RWPE2 (cell line): ENCODE measurements at regions not wholly inside any gene's neighbourhood (a gene's known extent, or its start where the extent isn't known, plus 50 kb on each side); places are given as distances from the start of the nearest gene placed in this dataset.

Source experiments
- ATAC-seq: fragments of 200-7000 bp; cut with Tn5 transposase; 3 replicates; pipeline ENCODE4 v1.9.1; 2021; ENCODE audit warnings: low read depth
- DNase-seq: peaks from one replicate; pipeline ENCODE4 v3.0.0-alpha.2; 2020; ENCODE audit warnings: low spot score
- H3K27ac ChIP-seq: fragments of 450-650 bp; 2 replicates; pipeline ENCODE4 v1.5.1; 2017; ENCODE audit warnings: mild to moderate bottlenecking; ENCODE audit not compliant: poor library complexity, severe bottlenecking
- H3K27me3 ChIP-seq: fragments of 250-450 bp; sonication (Bioruptor Pico); 2 replicates; pipeline ENCODE4 v1.5.1; 2021; ENCODE audit warnings: mild to moderate bottlenecking, moderate library complexity; ENCODE audit not compliant: insufficient read depth, poor library complexity, severe bottlenecking
- H3K36me3 ChIP-seq: fragments of 250-450 bp; sonication (Bioruptor Pico); 2 replicates; pipeline ENCODE4 v1.5.1; 2020; ENCODE audit warnings: low read depth, mild to moderate bottlenecking, moderate library complexity
- H3K4me1 ChIP-seq: fragments of 250-450 bp; sonication (Bioruptor Pico); 2 replicates; pipeline ENCODE4 v1.5.1; 2021; ENCODE audit warnings: mild to moderate bottlenecking, moderate library complexity; ENCODE audit not compliant: insufficient read depth, poor library complexity, severe bottlenecking
- H3K4me3 ChIP-seq: fragments of 250-450 bp; sonication (Bioruptor Pico); 2 replicates; pipeline ENCODE4 v1.5.1; 2021; ENCODE audit warnings: mild to moderate bottlenecking, moderate library complexity; ENCODE audit not compliant: severe bottlenecking
- H3K9me3 ChIP-seq: fragments of 250-450 bp; sonication (Bioruptor Pico); 2 replicates; pipeline ENCODE4 v1.5.1; 2021; ENCODE audit warnings: mild to moderate bottlenecking, moderate library complexity; ENCODE audit not compliant: severe bottlenecking
- TF ChIP-seq, protein P1 (sequence below): fragments of 450-650 bp; IDR thresholded peaks from one replicate; pipeline ENCODE4 v1.5.1; 2017; ENCODE audit warnings: mild to moderate bottlenecking, moderate library complexity; ENCODE audit not compliant: poor library complexity, severe bottlenecking

DNA sequence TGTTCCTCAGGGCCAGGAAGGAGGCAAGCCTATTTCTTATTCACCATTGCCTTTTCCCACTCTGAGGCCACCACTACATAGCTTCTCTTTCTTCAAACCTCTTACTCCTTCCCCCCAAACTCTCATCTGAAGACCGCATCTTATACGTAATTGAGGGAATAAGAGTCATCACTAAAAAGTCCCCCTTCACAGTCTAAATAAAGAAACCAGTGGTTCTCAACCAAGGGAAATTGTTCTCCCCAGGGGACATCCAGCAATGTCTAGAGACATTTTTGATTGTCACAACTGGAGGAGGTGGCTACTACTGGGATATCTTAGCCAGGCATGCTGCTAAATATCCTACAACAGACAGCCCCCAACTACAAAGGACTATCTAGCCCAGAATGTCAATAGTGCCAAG is 327.6 kb upstream of the CNR1 start:
- Histone ChIP-seq H3K27ac (no peak overlapping the region), H3K27me3 (no peaks in the 10 kb centered on the region), H3K4me3 (no peak overlapping the region), H3K4me1 (no peaks in the 10 kb centered on the region), H3K9me3 (no peaks in the 10 kb centered on the region), H3K36me3 (no peaks in the 10 kb centered on the region)
- TF ChIP-seq, protein P1, sequence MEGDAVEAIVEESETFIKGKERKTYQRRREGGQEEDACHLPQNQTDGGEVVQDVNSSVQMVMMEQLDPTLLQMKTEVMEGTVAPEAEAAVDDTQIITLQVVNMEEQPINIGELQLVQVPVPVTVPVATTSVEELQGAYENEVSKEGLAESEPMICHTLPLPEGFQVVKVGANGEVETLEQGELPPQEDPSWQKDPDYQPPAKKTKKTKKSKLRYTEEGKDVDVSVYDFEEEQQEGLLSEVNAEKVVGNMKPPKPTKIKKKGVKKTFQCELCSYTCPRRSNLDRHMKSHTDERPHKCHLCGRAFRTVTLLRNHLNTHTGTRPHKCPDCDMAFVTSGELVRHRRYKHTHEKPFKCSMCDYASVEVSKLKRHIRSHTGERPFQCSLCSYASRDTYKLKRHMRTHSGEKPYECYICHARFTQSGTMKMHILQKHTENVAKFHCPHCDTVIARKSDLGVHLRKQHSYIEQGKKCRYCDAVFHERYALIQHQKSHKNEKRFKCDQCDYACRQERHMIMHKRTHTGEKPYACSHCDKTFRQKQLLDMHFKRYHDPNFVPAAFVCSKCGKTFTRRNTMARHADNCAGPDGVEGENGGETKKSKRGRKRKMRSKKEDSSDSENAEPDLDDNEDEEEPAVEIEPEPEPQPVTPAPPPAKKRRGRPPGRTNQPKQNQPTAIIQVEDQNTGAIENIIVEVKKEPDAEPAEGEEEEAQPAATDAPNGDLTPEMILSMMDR = no peak
- ATAC-seq (no peak), DNase-seq (no peak)

DNA sequence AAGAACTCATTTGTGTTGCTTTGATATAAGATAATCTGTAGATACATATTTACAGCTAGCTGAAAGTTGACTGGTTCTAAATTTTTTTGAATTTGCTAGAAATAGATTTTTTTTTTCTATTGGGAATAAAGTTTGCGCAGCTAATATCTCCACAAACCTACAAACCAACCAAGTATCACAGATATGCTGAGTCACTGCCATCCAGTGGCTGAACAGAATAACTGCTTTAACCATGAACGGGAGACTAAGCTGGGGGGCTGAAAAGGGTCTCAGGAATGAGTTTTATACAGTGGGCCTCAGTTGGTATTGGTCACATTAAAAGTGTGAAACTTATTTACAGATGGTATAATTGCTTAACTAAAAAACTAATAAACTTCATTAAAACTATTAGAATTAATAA is 326.7 kb upstream of the CNR1 start:
- no peaks in the 10 kb centered on the region for H3K27me3 ChIP-seq
- TF ChIP-seq, protein P1 = peak; percentile 69
- no peak overlapping the region for H3K27ac ChIP-seq
- ATAC-seq = no peak
- no peak overlapping the region for H3K4me3 ChIP-seq
- no peaks in the 10 kb centered on the region for H3K9me3 ChIP-seq
- no peaks in the 10 kb centered on the region for H3K36me3 ChIP-seq
- no peaks in the 10 kb centered on the region for H3K4me1 ChIP-seq
- no peak for DNase-seq

DNA sequence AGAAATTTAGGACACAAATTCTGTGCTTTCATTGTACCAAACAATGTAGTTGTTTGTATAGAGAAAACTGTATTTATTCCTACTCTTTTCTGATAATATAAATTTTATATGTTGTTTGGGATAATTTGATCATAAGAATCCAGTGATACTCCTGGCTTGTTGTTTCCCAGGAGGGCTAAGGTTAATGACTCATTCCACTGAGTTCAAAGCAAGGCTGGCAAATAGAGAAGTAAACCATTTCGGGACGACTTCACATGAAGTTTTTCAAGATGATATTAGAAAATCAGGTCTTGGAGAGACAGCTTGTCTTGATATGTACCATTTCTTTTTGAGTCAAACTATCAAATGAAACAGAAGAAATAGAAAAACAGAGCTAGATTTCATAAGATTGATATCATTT is 326.1 kb upstream of the CNR1 start:
- DNase-seq (no peak), ATAC-seq (no peak)

DNA sequence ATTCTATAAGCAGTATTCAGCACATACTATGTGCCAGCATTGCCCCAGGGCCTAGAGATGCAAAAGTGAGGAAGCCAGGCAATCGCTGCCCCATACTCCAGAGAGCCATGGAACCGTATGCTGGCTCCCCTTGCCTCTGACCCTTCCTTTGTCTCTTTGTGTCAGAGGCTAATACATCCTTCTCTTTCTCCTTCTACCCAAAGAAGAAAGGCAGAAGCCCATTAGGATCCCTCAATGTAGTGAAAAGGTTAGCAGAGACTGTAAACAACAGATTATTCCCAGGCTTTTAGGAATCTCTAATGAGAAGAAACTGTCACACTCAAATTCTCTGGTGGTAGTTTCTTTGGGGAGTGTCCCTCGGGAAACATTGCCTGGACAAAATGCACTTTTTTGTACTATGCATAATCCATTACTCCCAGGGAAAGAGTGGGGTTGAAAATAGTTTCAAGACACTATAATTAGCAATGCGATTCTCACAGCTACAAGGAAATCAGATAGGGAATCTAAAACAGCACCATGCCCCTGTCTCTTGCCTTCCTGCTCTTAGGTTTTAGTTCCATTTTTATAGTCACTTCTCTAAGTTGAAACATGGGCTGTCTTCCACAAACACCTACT is 325.2 kb upstream of the CNR1 start:
- H3K9me3 ChIP-seq = no peaks in the 10 kb centered on the region
- TF ChIP-seq, protein P1 = no peak
- no peak overlapping the region for H3K27ac ChIP-seq
- DNase-seq = no peak
- no peaks in the 10 kb centered on the region for H3K27me3 ChIP-seq
- H3K4me3 ChIP-seq = no peak overlapping the region
- H3K4me1 ChIP-seq = no peaks in the 10 kb centered on the region
- H3K36me3 ChIP-seq = no peaks in the 10 kb centered on the region
- no peak for ATAC-seq

More for the DNA sequence above, 326.1 kb upstream of the CNR1 start:
- H3K9me3 ChIP-seq = no peaks in the 10 kb centered on the region
- TF ChIP-seq, protein P1 = no peak
- H3K27ac ChIP-seq = no peak overlapping the region
- H3K27me3 ChIP-seq = no peaks in the 10 kb centered on the region
- no peaks in the 10 kb centered on the region for H3K36me3 ChIP-seq
- no peaks in the 10 kb centered on the region for H3K4me1 ChIP-seq
- H3K4me3 ChIP-seq = no peak overlapping the region

DNA sequence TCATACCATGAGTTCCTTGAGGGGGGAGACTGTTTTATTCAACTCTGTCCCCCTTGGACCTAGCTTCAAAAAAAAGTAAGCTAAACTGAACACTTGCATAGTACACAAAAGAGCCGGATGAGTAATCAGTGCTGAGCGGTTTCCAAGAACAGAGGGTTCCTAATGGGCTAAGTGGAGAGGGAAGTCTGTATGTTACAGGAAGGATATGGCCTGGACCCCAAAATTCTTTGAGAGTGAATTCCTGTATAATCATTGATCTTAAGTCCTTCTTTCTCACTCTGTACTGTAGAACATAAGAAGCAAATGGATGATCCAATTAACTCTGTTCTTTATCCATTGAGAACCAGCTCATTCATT is 324.7 kb upstream of the CNR1 start:
- Histone ChIP-seq H3K36me3 (no peaks in the 10 kb centered on the region), H3K9me3 (no peaks in the 10 kb centered on the region), H3K4me1 (no peaks in the 10 kb centered on the region), H3K27ac (no peak overlapping the region), H3K4me3 (no peak overlapping the region), H3K27me3 (no peaks in the 10 kb centered on the region)
- TF ChIP-seq, protein P1 = no peak
- ATAC-seq = peak; percentile 64
- no peak for DNase-seq
